Epidermal melanocyte (primary cell): ENCODE measurements at regions not wholly inside any gene's neighbourhood (a gene's known extent, or its start where the extent isn't known, plus 50 kb on each side); places are given as distances from the start of the nearest gene placed in this dataset.
"Not testable (repeated sequence)": the region's sequence is repeated elsewhere in the genome, so short reads cannot be mapped to it uniquely, and the experiment has no call there.

Source experiments
- DNase-seq: peaks from one replicate; pipeline ENCODE4 v3.0.0; 2011; ENCODE audit warnings: low spot score; ENCODE audit not compliant: insufficient read length

DNA sequence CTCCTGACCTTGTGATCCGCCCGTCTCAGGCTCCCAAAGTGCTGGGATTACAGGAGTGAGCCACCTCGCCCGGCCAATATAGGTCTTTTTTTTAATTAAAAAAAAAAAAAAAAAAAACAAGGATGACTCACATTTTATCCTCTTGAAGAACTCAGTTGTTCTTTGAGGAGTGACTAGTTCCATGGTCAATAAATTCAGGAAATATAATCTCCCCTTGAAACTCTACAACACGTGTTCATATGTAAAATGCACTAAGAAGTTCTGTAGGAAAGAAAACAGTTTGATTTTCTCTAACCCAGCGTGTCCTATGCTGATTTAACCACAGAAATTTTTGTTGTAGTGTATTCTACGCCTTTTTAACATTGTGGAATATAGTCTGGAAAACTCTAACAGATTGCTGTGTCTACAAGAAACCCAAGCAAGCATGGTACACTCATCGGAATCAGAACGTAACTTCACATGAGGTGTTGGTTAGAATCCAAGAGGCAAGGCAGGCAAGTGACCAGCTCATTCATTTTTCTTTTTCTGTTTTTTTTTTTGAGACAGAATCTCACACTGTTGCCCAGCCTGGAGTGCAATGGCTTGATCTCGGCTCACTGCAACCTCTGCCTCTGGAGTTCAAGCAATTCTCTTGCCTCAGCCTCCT is 79.0 kb upstream of the ZNF217 start:
- DNase-seq: no peak

DNA sequence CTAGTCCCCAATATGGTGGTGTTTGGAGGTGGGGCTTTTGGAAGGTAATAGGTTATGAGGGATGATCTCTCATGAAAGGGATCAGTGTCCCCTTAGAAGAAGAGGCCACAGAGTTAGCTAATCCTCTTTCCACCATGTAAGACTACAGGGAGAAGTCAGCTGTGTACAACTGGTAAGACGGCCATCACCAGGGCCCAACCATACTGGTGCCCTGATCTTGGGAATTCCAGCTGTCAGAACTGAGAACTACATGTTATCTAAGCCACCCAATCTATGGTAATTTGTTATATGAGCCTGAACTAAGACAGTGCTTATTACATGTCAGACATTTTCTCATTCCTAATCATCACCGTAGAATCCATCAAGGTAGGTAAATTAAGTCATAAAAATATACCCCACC is 77.7 kb upstream of the ZNF217 start:
- DNase-seq: no peak

DNA sequence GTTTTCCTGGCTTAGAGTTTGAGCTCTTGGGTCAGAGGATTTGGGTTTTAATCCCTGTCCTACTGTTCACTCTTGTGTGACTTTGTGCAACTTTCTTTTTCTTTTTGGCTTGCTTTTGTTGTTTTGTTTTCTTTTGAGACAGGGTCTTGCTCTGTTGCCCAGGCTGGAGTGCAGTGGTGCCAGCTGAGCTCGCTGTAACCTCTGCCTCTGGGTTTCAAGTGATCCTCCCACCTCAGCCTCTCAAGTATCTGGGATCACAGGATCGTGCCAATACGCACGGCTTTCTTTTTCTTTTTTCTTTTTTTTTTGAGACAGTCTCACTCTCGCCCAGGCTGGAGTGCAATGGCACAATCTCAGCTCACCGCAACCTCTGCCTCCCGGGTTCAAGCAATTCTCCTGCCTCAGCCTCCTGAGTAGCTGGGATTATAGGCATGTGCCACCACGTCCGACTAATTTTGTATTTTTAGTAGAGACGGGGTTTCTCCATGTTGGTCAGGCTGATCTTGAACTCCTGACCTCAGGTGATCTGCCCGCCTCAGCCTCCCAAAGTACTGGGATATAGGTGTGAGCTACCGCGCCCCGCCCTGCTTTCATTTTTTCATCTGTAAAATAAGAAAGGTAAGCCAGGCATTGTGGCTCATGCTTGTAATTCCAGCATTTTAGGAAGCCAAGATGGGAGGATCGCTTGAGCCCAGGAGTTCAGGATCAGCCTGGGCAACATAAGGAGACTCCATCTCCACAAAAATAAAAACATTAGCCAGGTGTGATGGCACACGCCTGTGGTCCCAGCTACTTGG is 76.1 kb upstream of the ZNF217 start:
- not testable (repeated sequence) for DNase-seq

DNA sequence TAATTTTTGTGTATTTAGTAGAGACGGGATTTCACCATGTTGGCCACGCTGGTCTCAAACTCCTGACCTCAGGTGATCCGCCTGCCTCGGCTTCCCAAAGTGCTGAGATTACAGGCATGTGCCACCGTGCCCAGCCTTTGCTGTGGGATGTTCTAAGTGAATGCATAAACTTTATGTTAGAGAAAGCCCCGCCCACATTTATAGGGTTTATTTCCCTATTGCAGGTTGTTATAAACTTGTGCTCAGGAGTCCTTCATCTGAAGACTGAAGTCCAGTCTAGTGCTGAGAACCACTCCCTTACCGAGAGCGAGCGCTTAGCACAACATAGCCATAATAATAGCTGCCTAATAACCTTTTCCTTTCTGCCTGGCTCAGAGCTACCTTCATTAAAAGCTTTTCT is 75.4 kb upstream of the ZNF217 start:
- DNase-seq: no peak

DNA sequence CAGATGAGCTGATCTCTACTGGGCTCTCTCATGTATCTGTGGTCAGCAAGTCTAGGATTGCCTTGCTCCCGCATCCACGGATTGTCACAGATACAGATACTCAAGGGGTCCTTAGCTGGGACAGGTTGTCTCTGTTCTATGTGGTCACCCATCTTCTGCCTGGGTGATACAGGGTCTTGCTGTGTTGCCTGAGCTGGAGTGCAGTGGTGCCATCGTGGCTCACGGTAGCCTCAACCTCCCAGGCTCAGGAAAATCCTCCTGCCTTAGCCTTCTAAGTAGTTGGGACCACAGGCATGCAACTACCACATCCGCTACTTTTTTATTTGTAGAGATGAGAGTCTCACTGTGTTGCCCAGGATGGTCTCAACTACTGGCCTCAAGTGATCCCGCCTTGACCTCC is 72.5 kb upstream of the ZNF217 start:
- DNase-seq: no peak

DNA sequence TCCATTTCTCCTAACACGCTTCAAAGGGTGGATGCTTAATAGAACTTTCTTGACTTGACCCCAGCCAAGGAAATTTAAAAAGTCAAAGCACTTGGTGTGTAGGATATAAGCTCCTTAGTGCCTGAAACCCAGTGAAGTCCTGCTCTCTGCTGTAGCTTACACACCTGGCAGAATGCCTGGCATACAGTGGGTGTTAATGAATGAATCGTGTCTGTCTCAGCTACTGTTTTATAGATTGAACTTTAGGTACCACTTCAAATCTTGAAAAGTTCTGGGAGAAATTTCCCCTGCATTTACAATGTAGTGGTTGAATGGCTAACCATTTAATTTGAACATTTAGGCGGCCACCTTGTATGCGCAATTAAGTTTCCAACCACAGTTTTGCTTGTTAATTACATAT is 70.5 kb upstream of the ZNF217 start:
- no peak for DNase-seq

DNA sequence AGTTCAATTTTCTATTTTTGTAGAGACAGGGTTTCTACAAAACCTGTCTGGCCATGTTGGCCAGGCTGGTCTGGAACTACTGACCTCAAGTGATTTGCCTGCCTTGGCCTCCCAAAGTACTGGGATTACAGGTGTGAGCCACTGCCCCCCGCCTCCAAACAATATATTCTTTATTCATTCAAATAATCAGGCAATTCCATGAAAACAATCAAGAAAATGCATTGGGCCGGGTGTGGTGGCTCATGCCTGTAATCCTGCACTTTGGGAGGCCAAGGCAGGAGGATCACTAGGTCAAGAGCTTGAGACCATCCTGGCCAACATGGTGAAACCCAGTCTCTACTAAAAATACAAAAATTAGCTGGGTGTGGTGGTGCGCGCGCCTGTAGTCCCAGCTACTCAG is 69.9 kb upstream of the ZNF217 start:
- not testable (repeated sequence) for DNase-seq

DNA sequence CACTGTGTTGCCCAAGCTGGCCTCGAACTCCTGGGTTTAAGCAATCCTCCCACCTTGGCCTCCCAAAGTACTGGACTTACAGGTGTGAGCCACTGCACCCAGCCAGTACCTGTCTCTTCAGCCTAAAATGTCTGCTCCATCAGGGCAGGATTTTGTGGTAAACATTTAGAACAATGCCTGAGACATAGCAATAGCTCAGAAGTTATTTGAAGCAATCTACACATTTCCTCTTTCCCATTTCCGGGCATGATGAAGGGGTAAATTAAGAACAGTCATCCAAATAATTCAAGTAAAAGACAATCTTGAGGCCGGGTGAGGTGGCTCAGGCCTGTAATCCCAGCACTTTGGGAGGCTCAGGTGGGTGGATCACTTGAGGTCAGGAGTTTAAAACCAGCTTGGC is 69.0 kb upstream of the ZNF217 start:
- DNase-seq: no peak

DNA sequence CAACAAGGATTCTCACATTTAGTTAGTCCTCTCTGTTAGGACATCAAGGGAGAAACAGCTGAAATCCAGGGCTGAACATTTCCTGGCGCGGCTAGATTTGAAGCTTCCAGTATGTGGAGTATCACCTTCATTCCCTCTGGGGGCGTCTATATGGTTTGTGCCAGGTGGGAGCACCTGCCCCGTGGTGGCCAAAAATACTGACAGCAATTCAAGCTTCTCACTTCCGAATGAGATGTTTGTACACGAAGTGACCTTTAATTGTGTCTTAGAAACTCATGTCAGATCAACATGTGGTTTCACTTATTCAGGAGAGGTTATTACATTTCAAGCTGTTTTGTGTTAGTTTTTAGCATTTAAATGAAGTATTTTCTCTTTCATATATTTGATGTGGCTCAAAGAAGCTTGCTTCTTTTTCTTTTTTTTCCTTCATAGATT is 67.3 kb upstream of the ZNF217 start:
- no peak for DNase-seq

DNA sequence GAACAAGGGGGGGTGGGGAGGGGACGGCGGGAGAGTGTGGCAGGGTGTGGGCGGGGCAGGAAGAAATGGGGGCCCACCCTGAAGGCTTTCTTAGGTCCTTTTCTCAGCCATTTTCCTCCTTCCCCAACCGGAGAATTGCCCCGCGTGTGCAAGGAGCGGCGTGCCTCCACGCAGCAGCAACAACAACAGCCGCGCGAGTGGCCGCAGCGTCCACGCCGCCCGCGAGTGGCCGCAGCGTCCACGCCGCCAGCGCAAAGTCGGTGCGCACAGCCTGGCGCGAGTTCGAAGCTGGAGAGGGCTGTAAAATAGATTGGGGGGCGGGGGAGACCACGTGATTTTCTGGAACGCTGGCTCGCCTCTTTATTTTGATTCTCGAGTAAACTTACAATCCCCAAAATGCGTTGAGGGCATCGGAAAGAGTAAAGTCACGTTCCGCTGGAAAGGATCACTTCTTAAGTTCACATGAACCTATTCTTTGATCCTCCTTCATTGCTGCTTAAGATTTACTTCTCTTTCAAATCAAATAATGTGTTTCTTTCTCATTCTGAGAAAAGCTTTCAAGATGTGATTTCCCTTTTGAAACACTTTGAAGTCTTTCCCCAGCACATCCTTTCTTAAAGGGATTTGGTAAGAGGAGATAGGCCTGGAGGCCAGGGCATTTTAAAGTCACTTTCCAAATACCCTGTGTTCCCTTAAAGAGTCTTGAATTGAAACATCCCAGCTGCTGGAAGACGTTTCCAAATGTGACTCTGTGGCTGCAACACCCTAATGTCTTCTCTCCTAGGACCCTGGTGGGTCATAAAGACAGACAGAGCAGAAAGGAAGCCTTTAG is 66.7 kb upstream of the ZNF217 start:
- no peak for DNase-seq

DNA sequence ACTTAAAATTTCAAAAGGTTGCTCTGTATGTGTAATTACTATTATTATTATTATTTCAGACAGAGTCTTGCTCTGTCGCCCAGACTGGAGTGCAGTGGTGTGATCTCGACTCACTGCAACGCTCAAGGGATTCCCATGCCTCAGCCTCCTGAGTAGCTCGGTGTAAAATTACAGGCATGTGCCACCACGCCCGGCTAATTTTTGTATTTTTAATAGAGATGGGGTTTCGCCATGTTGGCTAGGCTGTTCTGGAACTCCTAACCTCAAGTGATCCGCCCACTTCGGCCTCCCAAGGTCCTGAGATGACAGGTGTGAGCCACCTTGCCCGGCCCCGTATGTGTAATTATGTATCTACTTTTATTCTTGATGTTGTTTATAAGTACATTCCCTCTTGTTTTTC is 65.3 kb upstream of the ZNF217 start:
- no peak for DNase-seq

DNA sequence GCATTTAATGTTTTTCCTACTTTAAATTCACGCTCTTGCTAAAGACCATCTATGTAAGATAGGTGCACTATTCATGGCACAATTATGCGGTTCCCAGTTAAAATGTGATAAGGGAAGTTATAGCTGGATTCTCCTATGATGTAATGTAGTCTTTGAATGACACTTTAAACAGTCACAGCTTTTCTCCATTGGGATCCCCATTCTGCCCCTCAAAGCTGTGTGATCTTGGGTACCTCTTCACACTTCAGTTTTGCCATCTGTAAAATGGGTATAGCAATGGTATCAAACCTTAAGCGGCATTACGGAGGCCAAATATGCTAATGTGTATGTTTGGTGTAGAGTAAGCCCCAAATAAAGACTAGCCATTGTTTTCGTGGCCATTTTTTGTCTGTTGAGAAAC is 64.7 kb upstream of the ZNF217 start:
- no peak for DNase-seq

DNA sequence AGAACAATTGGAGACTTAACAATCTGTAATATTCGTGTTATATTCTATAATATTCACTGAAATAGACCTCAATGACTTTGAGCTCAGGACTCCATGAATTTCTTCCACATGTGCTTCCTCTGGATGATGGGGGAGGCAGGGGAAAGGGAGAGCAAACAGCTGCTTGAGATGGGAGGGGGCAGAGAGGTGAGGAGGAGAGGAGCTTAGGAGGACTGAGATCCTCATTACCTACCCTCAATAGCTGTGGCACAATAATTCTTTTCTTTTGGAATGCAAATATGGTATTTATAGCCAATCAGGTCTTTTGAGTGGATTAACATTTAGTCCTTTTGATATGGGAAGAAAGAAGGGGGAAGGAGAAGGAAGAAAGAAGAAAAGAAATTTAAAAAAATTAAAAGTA is 64.1 kb upstream of the ZNF217 start:
- DNase-seq: no peak

DNA sequence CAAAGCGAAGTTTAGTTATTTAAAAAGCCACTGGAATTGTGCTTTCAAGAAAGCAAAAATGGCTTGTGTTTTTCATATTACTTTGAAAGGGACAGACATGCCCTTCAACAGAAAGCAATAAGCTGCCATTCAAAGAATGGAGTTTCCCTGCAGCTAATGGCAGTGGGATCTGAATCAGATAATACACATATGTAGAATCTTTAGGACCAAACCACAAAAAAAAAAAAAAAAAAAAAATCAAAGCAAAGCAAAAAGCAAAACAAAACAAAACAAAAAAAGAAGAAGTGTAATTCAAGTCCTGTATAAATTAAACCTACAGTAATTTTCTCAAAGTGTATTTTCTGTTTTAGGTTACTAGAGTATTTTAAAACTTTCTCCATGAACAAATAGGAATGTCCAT is 63.6 kb upstream of the ZNF217 start:
- DNase-seq: no peak

DNA sequence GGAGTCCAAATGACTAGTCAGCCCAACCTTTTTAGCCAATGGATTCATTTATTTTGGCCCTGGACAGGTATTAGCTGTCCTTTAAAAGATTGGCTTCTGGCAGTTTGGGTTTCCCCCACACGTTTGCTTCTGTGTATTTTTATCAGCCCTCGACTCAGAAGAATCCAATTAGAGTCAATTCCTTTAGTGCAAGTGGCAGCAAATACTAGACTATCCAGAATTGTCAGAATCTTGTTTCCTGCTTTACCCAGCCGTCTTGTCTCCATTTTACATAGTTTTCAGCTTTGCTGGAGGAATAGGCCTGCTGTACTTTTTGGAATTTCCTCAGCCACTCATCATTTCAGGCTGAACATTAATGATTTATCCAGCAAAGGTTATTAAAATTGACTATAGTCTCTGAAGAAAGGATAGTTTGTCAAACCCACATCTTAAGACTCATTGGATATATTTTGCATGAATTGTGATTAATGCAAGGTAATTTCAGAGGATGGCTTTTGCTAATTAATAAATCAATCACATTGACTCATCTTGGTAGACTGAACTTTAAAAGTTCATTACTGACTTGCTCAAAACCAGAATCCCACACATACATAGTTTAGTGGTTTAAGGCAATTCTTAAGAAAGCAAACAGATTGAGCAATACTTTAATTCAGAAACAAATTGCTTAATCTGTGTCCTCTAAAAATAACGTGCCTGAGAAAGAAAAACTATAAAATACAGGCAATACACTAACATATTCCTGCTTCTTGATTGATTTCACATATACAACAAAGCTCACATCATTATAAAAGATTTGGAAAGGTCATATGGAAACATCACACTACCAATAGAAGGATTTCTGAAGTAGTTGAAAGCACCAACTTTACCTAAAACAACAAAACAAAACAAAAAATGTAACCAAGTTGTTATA is 62.9 kb upstream of the ZNF217 start:
- DNase-seq: no peak

DNA sequence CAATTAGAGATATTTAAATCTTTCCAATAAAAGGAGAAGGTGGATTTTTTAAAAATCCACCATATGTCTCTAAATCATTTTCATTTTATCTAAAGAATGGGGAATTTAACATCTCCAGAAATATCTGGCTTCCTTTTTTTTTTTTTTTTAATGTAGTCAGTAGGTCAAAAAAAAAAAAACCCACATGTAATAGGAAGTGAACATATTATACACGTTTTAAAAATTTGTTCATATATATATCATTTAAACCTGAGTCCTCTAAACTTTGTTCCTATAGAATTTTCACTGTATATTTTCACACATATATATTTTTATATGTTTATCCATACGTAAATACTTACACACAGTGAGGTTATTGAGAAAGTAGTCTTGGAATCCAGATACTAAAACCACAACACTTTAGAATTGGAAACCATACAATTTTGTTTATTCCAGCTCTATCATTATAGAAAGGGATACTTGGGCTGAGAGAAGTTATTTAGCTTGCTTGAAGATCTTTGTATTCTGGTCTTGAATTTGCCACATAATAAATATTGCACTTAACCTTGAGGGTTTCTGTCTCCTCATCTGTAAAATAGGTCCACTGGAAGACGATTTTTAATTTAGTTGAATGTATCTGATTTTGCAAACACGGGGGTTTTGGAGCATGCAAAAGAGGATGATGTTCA is 62.1 kb upstream of the ZNF217 start:
- DNase-seq: no peak

DNA sequence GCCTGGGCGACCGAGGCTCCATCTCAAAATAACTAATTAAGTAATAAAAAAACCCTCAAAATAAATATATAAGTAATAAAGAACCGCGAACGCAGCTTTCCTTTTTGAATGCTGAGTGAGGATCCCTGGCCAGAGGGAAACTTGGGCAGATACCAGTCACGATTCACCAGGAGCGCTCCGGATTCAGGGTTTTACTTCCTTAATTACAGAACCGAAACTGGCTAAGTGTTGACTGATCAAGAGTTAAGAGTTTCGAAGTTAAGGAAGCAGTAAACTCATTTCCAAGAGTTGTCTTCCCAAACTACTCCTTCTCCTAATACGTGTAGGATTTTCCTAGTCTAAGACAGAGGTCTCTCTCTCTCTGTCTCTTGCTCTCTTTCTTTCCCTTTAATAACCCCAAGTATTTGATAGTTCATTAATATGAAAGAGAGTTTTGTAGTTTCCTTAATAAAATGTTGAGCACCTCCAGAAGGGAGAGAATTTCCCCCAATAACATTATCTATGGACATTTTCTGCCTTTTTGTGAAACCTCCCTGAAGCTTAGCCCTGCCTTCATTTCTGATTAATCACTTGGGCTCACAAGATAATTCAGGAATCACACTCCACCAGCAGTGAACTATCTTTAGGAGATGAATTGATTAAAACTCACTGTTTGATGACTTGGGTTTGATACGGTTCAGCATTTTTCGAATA is 61.4 kb upstream of the ZNF217 start:
- no peak for DNase-seq

DNA sequence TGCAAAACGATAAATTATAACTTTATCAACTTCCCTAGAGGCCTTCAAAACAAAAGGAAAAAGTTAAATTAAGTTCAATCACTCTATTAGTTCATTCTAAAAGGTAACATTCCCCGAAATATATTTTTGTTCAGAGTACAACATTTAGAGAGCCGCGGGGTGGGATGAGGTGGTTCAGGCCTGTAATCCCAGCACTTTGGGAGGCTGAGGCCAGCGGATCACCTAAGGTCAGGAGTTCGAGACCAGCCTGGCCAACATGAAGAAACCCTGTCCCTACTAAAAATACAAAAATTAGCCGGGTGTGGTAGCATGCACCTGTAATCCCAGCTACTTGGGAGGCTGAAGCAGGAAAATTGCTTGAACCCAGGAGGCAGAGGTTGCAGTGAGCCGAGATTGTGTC is 60.9 kb upstream of the ZNF217 start:
- not testable (repeated sequence) for DNase-seq

DNA sequence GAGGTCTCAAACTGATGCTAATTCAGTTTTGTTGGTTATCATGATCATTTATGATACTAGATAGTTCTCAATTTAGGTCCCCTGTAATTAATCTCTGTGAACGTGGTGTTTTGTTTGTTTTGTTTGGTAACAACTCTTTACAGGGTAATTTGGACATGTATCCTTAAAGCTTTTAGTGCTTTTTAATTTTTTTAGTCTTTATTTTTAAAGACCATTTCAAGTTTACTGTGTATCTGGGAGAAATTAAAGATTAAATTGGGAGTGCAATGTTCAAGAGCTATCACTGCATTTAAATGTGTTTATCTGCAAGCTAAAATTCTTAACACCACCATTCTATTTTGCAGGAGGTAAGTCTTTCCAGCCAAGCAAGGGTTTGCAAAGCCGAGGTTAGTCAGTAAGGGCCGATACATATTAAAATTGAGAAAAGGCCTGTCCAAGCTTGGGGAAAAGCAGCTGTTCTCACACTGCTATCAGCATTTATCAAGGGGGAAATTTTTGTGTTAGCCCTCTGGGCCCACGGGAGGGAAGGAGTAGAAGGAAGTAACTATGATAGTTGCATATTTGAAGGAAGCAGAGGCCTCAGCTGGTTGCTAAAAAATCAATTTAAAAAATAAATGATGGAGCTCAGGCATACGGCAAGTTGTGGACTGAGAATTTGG is 59.3 kb upstream of the ZNF217 start:
- no peak for DNase-seq
